Fibroblast of pulmonary artery (primary cell): ENCODE measurements at regions not wholly inside any gene's neighbourhood (a gene's known extent, or its start where the extent isn't known, plus 50 kb on each side); places are given as distances from the start of the nearest gene placed in this dataset.

Experiments
- DNase-seq: peaks from one replicate; pipeline ENCODE4 v3.0.0-alpha.2; 2010; ENCODE audit warnings: low read depth
- H3K4me3 ChIP-seq: replicated peaks from 2 replicates; pipeline ENCODE4 v1.5.1; 2011; ENCODE audit warnings: low read depth, mild to moderate bottlenecking, control low read depth, low read length, moderate library complexity
- TF ChIP-seq, protein P1 (sequence below): IDR thresholded peaks from 2 replicates; pipeline ENCODE4 v1.5.1; 2011; ENCODE audit warnings: mild to moderate bottlenecking, control low read depth, low read length, inconsistent platforms; ENCODE audit errors: missing control alignments

DNA sequence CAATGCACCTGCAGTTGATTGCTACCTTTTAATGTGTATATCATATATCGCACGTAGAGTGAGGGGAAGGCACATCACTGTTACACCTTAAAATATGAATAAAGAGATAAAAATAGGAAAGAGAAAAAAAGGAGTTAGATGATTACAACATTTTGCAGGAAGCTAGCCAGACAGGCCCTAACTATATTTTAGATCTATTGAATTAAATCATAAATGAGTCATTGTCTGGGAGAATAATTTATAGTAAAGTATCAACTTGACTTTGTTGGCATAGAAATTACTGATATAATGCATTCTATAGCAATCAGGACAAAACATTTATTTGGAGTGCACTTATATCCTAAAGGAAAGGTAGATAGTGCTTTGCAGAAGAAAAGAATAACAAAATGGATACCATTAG is 384.9 kb upstream of the NXPH2 start:
- TF ChIP-seq, protein P1, sequence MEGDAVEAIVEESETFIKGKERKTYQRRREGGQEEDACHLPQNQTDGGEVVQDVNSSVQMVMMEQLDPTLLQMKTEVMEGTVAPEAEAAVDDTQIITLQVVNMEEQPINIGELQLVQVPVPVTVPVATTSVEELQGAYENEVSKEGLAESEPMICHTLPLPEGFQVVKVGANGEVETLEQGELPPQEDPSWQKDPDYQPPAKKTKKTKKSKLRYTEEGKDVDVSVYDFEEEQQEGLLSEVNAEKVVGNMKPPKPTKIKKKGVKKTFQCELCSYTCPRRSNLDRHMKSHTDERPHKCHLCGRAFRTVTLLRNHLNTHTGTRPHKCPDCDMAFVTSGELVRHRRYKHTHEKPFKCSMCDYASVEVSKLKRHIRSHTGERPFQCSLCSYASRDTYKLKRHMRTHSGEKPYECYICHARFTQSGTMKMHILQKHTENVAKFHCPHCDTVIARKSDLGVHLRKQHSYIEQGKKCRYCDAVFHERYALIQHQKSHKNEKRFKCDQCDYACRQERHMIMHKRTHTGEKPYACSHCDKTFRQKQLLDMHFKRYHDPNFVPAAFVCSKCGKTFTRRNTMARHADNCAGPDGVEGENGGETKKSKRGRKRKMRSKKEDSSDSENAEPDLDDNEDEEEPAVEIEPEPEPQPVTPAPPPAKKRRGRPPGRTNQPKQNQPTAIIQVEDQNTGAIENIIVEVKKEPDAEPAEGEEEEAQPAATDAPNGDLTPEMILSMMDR: no peak
- H3K4me3 ChIP-seq: no peak overlapping the region
- DNase-seq: no peak

DNA sequence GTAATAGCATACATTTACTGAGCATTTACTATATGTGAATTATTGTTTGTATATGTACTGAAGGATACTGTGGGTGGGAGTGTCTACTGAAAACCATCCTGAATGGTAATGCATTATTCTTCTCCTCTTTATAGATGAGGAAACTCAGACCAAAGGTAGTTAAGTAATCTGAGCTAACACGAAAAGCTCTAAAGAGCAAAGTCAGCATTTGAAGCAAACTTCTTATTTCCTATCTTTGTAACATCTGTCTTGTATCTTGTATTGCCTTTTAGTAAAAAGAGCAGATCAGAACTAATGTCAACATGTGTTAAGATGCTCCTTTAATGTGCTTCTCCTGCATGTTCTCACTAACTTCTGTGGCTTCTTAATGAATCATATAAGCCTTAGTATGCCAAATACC is 382.8 kb upstream of the NXPH2 start:
- no peak overlapping the region for H3K4me3 ChIP-seq
- no peak for DNase-seq
- TF ChIP-seq, protein P1: no peak

DNA sequence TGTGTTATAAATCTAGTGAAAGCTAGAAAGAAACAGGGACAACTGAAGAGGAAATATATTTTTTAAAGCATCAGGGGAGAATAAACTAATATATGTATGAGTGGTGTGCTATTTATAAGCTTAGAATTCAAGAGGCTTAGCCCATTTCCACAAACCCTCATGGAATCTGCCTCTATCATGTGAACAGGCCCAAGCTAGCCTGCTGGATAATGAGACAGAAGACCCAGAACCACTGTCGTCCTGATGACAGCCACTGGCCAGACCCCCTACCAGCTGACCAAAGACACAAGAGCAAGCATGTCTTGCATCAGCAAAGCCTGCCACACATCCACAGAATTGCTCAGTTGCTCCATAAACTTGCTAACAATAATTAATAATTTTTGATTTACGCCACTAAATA is 382.3 kb upstream of the NXPH2 start:
- no peak for DNase-seq
- H3K4me3 ChIP-seq: no peak overlapping the region
- TF ChIP-seq, protein P1: no peak

DNA sequence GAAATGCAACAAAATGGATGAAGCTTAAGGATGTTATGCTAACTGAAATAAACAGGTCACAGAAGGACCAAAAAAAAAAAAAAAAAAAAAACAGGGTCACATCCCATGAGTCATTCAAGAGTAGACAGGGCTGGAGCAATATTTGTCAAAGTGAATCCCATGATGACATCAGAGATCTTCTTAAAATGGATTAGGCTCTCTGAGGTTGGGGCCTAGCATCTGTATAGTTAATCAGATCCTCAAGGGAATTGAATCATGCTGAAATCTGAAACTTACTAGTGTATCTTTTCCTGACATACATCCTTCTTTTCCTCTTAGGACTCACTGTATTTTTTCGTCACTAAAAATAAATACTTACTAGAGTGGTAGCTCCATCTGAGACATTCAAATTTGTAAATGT is 380.6 kb upstream of the NXPH2 start:
- no peak for DNase-seq

GRCh38 chr2:139159177-139159576 is 379.0 kb upstream of the NXPH2 start:
- no peak overlapping the region for H3K4me3 ChIP-seq
- no peak for DNase-seq
- TF ChIP-seq, protein P1: no peak

More for the DNA sequence above, 380.6 kb upstream of the NXPH2 start:
- H3K4me3 ChIP-seq: no peak overlapping the region
- TF ChIP-seq, protein P1: no peak

DNA sequence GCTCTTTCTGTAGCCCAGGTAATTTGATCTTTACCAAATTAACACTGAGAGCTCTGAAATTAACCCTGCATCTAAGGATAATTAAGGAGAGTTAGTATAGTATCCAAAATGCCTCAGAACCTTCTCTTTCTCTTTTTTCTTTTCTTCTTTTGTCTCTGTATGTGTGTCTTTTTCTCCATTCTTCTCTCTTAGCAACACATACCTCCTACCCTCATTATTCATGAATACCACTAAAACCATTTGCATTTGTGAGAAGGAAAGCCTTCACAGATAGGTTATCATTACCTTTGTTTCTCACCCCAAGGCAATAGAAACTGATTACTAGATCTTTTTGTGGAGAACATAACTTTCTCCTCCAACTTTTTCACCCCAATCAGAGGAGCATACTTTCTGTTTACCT is 376.5 kb upstream of the NXPH2 start:
- no peak overlapping the region for H3K4me3 ChIP-seq
- DNase-seq: no peak
- TF ChIP-seq, protein P1: no peak

GRCh38 chr2:139155991-139156390 is 375.8 kb upstream of the NXPH2 start:
- TF ChIP-seq, protein P1: no peak

More at GRCh38 chr2:139155991-139156390, 375.8 kb upstream of the NXPH2 start:
- no peak overlapping the region for H3K4me3 ChIP-seq
- no peak for DNase-seq
